GM12878 (cell line): ENCODE measurements at regions not wholly inside any gene's neighbourhood (a gene's known extent, or its start where the extent isn't known, plus 50 kb on each side); places are given as distances from the start of the nearest gene placed in this dataset.

Source experiments
- ATAC-seq: fragments of 200-7000 bp; cut with Tn5 transposase; 3 replicates; pipeline ENCODE4 v1.9.1; 2020; ENCODE audit warnings: mild to moderate bottlenecking, moderate library complexity
- BruUV-seq: library from RNA; stranded (reverse); fragments of 400-500 nt; replicated peaks from 2 replicates; lab custom pipeline; 2021; lab: Mats Ljungman, UMichigan
- CTCF ChIA-PET: fragments of 300-600 bp; sonication (Branson Sonifier 250); formaldehyde crosslinking; extraction: SDS; loops from one replicate; lab custom pipeline; 2021; ENCODE audit warnings: inconsistent platforms; lab: Yijun Ruan, JAX
- POLR2A ChIA-PET: fragments of 350-600 bp; formaldehyde crosslinking; extraction: SDS; loops from one replicate; lab custom pipeline; 2021; ENCODE audit warnings: inconsistent platforms; lab: Charles Lee
- RAD21 ChIA-PET: fragments of 300-600 bp; sonication (Branson Sonifier 250); formaldehyde crosslinking; loops from one replicate; lab custom pipeline; 2023; ENCODE audit warnings: antibody characterized with exemption; ENCODE audit not compliant: unreplicated experiment; lab: Charles Lee
- SMC1A ChIA-PET: fragments of 300-600 bp; sonication (Branson Sonifier 250); formaldehyde crosslinking; loops from one replicate; lab custom pipeline; 2023; ENCODE audit not compliant: unreplicated experiment, uncharacterized antibody; lab: Charles Lee
- DNase-seq: peaks from one replicate; pipeline ENCODE4 v3.0.0-alpha.2; 2011; ENCODE audit warnings: low read depth, low spot score
- FAIRE-seq: peaks from 3 replicates; lab custom pipeline; 2011; peaks lifted over from hg19 to GRCh38; lab: Jason Lieb, UNC
- H2AFZ ChIP-seq: 2 replicates; pipeline ENCODE4 v1.6.0; 2011; ENCODE audit warnings: low read depth, low read length, control low read depth; ENCODE audit not compliant: control insufficient read depth
- H3K27ac ChIP-seq: 2 replicates; pipeline ENCODE4 v1.5.1; 2011; ENCODE audit warnings: control low read depth; ENCODE audit not compliant: control insufficient read depth, insufficient read depth
- H3K27me3 ChIP-seq, 2 experiments: replicated peaks in 1 of 2; 2 replicates each; pipeline versions ENCODE4 v1.6.0 to v1.6.1; 2011; ENCODE audit warnings: low read length in 1 of 2; ENCODE audit not compliant: control insufficient read depth in 2 of 2, insufficient read depth in 2 of 2
- H3K36me3 ChIP-seq, 2 experiments: 2 replicates each; pipeline ENCODE4 v1.5.1; 2011; ENCODE audit warnings: low read length in 1 of 2; ENCODE audit not compliant: control insufficient read depth in 2 of 2, insufficient read depth in 2 of 2
- H3K4me1 ChIP-seq: 2 replicates; pipeline ENCODE4 v1.6.1; 2011; ENCODE audit warnings: mild to moderate bottlenecking, low read length, moderate library complexity, mixed read lengths; ENCODE audit not compliant: control insufficient read depth, insufficient read depth
- H3K4me2 ChIP-seq: 2 replicates; pipeline ENCODE4 v1.6.0; 2011; ENCODE audit warnings: control low read depth; ENCODE audit not compliant: control insufficient read depth, insufficient read depth
- H3K4me3 ChIP-seq: fragments of 200-600 bp; sonication (generic); 2 replicates; pipeline ENCODE4 v1.5.1; 2016
- H3K79me2 ChIP-seq: 2 replicates; pipeline ENCODE4 v1.6.0; 2011; ENCODE audit warnings: low read length; ENCODE audit not compliant: control insufficient read depth, insufficient read depth
- H3K9ac ChIP-seq: 2 replicates; pipeline ENCODE4 v1.8.0; 2011; ENCODE audit warnings: low read length, control low read depth, mixed read lengths; ENCODE audit not compliant: control insufficient read depth, insufficient read depth
- H3K9me3 ChIP-seq: replicated peaks from 3 replicates; pipeline ENCODE4 v1.5.1; 2011; ENCODE audit warnings: mild to moderate bottlenecking, low read length; ENCODE audit not compliant: control insufficient read depth, insufficient read depth
- H4K20me1 ChIP-seq: 2 replicates; pipeline ENCODE4 v1.6.0; 2011; ENCODE audit not compliant: control insufficient read depth, insufficient read depth
- CBFB ChIP-seq: IDR thresholded peaks from 2 replicates; pipeline ENCODE4 v1.6.1; 2016; ENCODE audit warnings: antibody characterized with exemption, low read depth
- CBX5 ChIP-seq: sonication (generic); IDR thresholded peaks from 2 replicates; pipeline ENCODE4 v1.6.1; 2016; ENCODE audit warnings: low read depth, moderate library complexity, mild to moderate bottlenecking, inconsistent platforms
- CEBPB ChIP-seq, 2 experiments: fragments of 150-350 bp in 1 of 2; IDR thresholded peaks; 2 replicates each; pipeline ENCODE4 v1.6.1; 2012 to 2014; ENCODE audit warnings: low read depth in 2 of 2, low read length in 2 of 2, borderline replicate concordance in 1 of 2, inconsistent platforms in 1 of 2
- EZH2 ChIP-seq: IDR thresholded peaks from 2 replicates; pipeline ENCODE4 v1.6.1; 2012; ENCODE audit warnings: low read depth, mild to moderate bottlenecking, control low read depth, inconsistent platforms, low read length, borderline replicate concordance; ENCODE audit not compliant: control insufficient read depth
- FOS ChIP-seq: IDR thresholded peaks from 3 replicates; pipeline ENCODE4 v1.6.1; 2011; ENCODE audit warnings: borderline replicate concordance; ENCODE audit not compliant: insufficient read length; ENCODE audit errors: extremely low read depth
- IRF4 ChIP-seq: IDR thresholded peaks from 2 replicates; pipeline ENCODE4 v1.6.1; 2011; ENCODE audit warnings: low read depth, low read length
- MEF2A ChIP-seq: IDR thresholded peaks from 2 replicates; pipeline ENCODE4 v1.6.1; 2011; ENCODE audit warnings: low read depth, mild to moderate bottlenecking, low read length, moderate library complexity; ENCODE audit not compliant: insufficient read depth
- MTA2 ChIP-seq: fragments of 450-650 bp; IDR thresholded peaks from 2 replicates; pipeline ENCODE4 v1.6.1; 2016; ENCODE audit warnings: low read depth, mild to moderate bottlenecking, moderate library complexity
- MYC ChIP-seq: IDR thresholded peaks from 2 replicates; pipeline ENCODE4 v1.6.1; 2011; ENCODE audit warnings: mild to moderate bottlenecking, low read length, moderate library complexity, inconsistent platforms; ENCODE audit not compliant: insufficient read depth, insufficient replicate concordance, insufficient read length, severe bottlenecking
- NFIC ChIP-seq: IDR thresholded peaks from 2 replicates; pipeline ENCODE4 v1.6.1; 2012; ENCODE audit warnings: low read depth, mild to moderate bottlenecking, inconsistent platforms, low read length, moderate library complexity
- NFYA ChIP-seq: IDR thresholded peaks from 2 replicates; pipeline ENCODE4 v1.6.1; 2011; ENCODE audit warnings: low read depth, mild to moderate bottlenecking, low read length, improper control_type of control experiment, borderline replicate concordance
- NFYB ChIP-seq: IDR thresholded peaks from 2 replicates; pipeline ENCODE4 v1.6.1; 2011; ENCODE audit warnings: low read depth, mild to moderate bottlenecking, low read length, improper control_type of control experiment, moderate library complexity; ENCODE audit not compliant: insufficient read depth
- SMC3 ChIP-seq: IDR thresholded peaks from 2 replicates; pipeline ENCODE4 v1.6.1; 2011; ENCODE audit warnings: low read length, improper control_type of control experiment, borderline replicate concordance
- TCF12 ChIP-seq: IDR thresholded peaks from 2 replicates; pipeline ENCODE4 v1.6.1; 2011; ENCODE audit warnings: low read depth, mild to moderate bottlenecking, low read length
- WGBS: methylation state at CpG from one replicate; pipeline ENCODE4 v1.1.6; 2016; ENCODE audit warnings: low lambda C conversion rate; ENCODE audit not compliant: insufficient replicate concordance, insufficient coverage; ENCODE audit errors: missing lambda C conversion rate; 5-methylcytosine and 5-hydroxymethylcytosine counted together
- in situ Hi-C: fragments of 300-500 bp; cut with MboI; formaldehyde crosslinking; loops from 9 replicates; pipeline ENCODE4 v1.14.3; 2018; ENCODE audit warnings: mixed read lengths
- intact Hi-C: fragments of 100-400 bp; cut with micrococcal nuclease; formaldehyde crosslinking; loops from one replicate; pipeline ENCODE4 v1.14.2; 2022; ENCODE audit not compliant: unreplicated experiment
- TF ChIP-seq, protein P1 (sequence below): fragments of 450-650 bp; formaldehyde crosslinking; IDR thresholded peaks from 2 replicates; pipeline ENCODE4 v1.4.0; 2022; ENCODE audit warnings: mild to moderate bottlenecking, moderate library complexity
- TF ChIP-seq, protein P2 (sequence below): fragments of 450-650 bp; IDR thresholded peaks from 2 replicates; pipeline ENCODE4 v1.6.1; 2014; ENCODE audit warnings: mild to moderate bottlenecking
- TF ChIP-seq, protein P3 (sequence below): fragments of 450-650 bp; IDR thresholded peaks from 2 replicates; pipeline ENCODE4 v1.6.1; 2017; ENCODE audit warnings: antibody characterized with exemption, mild to moderate bottlenecking, moderate library complexity

DNA sequence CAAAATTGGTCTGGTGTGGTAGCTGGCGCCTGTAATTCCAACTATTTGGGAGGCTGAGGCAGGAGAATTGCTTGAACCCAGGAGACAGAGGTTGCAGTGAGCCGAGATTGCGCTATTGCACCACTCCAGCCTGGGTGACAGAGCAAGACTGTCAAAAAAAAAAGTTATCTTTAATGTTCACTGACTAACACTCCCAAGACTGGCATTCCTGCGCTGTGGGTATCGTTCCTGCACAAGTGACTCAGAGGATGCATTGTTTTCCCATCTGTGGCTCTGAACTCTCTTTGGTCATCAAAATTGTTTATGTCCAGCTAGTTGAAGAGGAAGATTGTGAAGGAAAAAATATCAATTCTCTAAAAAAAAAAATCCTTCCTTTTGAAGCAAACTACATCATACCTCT is 539.0 kb downstream of the SOX11 start (continued):
- TF ChIP-seq, protein P1, sequence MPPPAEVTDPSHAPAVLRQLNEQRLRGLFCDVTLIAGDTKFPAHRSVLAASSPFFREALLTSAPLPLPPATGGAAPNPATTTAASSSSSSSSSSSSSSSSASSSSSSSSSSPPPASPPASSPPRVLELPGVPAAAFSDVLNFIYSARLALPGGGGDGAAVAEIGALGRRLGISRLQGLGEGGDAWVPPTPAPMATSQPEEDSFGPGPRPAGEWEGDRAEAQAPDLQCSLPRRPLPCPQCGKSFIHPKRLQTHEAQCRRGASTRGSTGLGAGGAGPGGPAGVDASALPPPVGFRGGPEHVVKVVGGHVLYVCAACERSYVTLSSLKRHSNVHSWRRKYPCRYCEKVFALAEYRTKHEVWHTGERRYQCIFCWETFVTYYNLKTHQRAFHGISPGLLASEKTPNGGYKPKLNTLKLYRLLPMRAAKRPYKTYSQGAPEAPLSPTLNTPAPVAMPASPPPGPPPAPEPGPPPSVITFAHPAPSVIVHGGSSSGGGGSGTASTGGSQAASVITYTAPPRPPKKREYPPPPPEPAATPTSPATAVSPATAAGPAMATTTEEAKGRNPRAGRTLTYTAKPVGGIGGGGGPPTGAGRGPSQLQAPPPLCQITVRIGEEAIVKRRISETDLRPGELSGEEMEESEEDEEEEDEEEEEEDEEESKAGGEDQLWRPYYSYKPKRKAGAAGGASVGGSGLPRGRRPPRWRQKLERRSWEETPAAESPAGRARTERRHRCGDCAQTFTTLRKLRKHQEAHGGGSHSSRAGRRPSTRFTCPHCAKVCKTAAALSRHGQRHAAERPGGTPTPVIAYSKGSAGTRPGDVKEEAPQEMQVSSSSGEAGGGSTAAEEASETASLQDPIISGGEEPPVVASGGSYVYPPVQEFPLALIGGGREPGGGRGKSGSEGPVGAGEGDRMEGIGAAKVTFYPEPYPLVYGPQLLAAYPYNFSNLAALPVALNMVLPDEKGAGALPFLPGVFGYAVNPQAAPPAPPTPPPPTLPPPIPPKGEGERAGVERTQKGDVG (CRISPR knock-in tag) = no peak
- TF ChIP-seq, protein P2, sequence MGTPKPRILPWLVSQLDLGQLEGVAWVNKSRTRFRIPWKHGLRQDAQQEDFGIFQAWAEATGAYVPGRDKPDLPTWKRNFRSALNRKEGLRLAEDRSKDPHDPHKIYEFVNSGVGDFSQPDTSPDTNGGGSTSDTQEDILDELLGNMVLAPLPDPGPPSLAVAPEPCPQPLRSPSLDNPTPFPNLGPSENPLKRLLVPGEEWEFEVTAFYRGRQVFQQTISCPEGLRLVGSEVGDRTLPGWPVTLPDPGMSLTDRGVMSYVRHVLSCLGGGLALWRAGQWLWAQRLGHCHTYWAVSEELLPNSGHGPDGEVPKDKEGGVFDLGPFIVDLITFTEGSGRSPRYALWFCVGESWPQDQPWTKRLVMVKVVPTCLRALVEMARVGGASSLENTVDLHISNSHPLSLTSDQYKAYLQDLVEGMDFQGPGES = no peak

DNA sequence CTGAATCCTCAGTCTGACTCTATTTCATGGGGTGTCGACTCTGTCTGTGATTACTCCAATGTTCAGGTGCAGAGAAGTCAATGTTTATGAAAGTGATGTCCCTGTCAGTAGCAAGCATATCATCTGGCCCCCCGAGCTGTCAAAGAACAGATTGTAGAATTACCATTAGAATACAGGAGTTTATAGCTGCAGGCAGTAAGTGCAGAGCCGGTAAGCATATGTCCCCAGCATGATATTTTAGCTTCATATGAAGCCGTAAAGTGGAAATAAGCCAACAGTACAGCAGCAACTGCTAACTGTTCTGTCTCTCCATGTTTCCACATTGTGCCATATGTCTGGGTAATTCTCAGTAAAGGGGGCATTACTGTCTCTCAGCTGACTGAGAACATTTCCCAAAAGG is 541.8 kb downstream of the SOX11 start:
- ATAC-seq = no peak
- H3K9me3 ChIP-seq = no peaks in the 10 kb centered on the region; the same call in 2 of the 3 replicates
- no peaks in the 10 kb centered on the region for H3K27me3 ChIP-seq
- no peak overlapping the region for H3K4me2 ChIP-seq
- WGBS = 39% methylated on average over 4 of the region's 4 CpGs
- H3K36me3 ChIP-seq = no peaks in the 10 kb centered on the region
- no peak for DNase-seq
- no peak overlapping the region for H3K27ac ChIP-seq
- POLR2A ChIA-PET = no interaction called here
- H4K20me1 ChIP-seq = no peaks in the 10 kb centered on the region
- H3K79me2 ChIP-seq = no peaks in the 10 kb centered on the region
- no peak overlapping the region for H2AFZ ChIP-seq
- FAIRE-seq = no peak
- CTCF ChIA-PET = interaction anchor here (0.6 kb wide), 1 partner anchor 13 kb away, joined by 3 read pairs; no protein-coding TSS in a partner anchor
- H3K4me3 ChIP-seq = no peak overlapping the region
- RAD21 ChIA-PET = no interaction called here
- H3K4me1 ChIP-seq = no peaks in the 10 kb centered on the region
- no TSS peak for BruUV-seq
- intact Hi-C loops = no loop called here
- SMC1A ChIA-PET = interaction anchor here (1.2 to 1.4 kb wide), 3 partner anchors 11 to 112 kb away, joined by 3 to 7 read pairs (median 3); no protein-coding TSS in a partner anchor
- in situ Hi-C loops = no loop called here
- H3K9ac ChIP-seq = no peak overlapping the region
- TF ChIP-seq IRF4 (no peak), SMC3 (no peak), CEBPB (IDR thresholded peaks at IDR 0.05; ENCODE audit: borderline replicate concordance in 1 of 2, low read depth in 2 of 2, low read length in 2 of 2) (no peak), NFIC (no peak), NFYB (no peak), MEF2A (no peak), MYC (no peak), NFYA (no peak), CBX5 (no peak), MTA2 (no peak), TCF12 (no peak), CBFB (no peak), EZH2 (no peak), FOS (no peak)
- TF ChIP-seq, protein P3, sequence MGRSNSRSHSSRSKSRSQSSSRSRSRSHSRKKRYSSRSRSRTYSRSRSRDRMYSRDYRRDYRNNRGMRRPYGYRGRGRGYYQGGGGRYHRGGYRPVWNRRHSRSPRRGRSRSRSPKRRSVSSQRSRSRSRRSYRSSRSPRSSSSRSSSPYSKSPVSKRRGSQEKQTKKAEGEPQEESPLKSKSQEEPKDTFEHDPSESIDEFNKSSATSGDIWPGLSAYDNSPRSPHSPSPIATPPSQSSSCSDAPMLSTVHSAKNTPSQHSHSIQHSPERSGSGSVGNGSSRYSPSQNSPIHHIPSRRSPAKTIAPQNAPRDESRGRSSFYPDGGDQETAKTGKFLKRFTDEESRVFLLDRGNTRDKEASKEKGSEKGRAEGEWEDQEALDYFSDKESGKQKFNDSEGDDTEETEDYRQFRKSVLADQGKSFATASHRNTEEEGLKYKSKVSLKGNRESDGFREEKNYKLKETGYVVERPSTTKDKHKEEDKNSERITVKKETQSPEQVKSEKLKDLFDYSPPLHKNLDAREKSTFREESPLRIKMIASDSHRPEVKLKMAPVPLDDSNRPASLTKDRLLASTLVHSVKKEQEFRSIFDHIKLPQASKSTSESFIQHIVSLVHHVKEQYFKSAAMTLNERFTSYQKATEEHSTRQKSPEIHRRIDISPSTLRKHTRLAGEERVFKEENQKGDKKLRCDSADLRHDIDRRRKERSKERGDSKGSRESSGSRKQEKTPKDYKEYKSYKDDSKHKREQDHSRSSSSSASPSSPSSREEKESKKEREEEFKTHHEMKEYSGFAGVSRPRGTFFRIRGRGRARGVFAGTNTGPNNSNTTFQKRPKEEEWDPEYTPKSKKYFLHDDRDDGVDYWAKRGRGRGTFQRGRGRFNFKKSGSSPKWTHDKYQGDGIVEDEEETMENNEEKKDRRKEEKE = no peak
